ENCODE measurements at regions not wholly inside any gene's neighbourhood (a gene's known extent, or its start where the extent isn't known, plus 50 kb on each side); places are given as distances from the start of the nearest gene placed in this dataset.

GRCh38 chr12:88977115-88977514 lies 375.2 kb downstream of the DUSP6 start:
- Histone ChIP-seq H3K27ac (ENCODE audit: low read depth, low read length) (no peak overlapping the region), H3K4me1 (ENCODE audit: control insufficient read depth, insufficient read depth, low read length) (no peaks in the 10 kb centered on the region), H3K4me3 (ENCODE audit: low read depth, low read length) (no peak overlapping the region), H3K9me3 (ENCODE audit: control insufficient read depth, insufficient read depth, low read length) (no peaks in the 10 kb centered on the region), H3K27me3 (ENCODE audit: control insufficient read depth, insufficient read depth, low read length) (no peaks in the 10 kb centered on the region), H3K36me3 (ENCODE audit: control insufficient read depth, insufficient read depth, low read length) (no peaks in the 10 kb centered on the region), H3K9ac (ENCODE audit: low read depth, low read length) (no peak overlapping the region)

- Histone ChIP-seq H3K9ac (ENCODE audit: low read depth, low read length) (no peak overlapping the region), H3K27ac (ENCODE audit: low read depth, low read length) (no peak overlapping the region), H3K36me3 (ENCODE audit: control insufficient read depth, insufficient read depth, low read length) (no peaks in the 10 kb centered on the region), H3K4me1 (ENCODE audit: control insufficient read depth, insufficient read depth, low read length) (no peaks in the 10 kb centered on the region), H3K4me3 (ENCODE audit: low read depth, low read length) (no peak overlapping the region), H3K9me3 (ENCODE audit: control insufficient read depth, insufficient read depth, low read length) (no peaks in the 10 kb centered on the region), H3K27me3 (ENCODE audit: control insufficient read depth, insufficient read depth, low read length) (no peaks in the 10 kb centered on the region)
These were observed 378.3 kb downstream of the DUSP6 start for GRCh38 chr12:88973998-88974397.

- no peaks in the 10 kb centered on the region for H3K9me3 ChIP-seq (ENCODE audit: control insufficient read depth, insufficient read depth, low read length)
These were observed 381.6 kb downstream of the DUSP6 start for GRCh38 chr12:88970740-88971139.

GRCh38 chr12:88969127-88969526 lies 383.2 kb downstream of the DUSP6 start:
- Histone ChIP-seq H3K4me3 (ENCODE audit: low read depth, low read length) (no peak overlapping the region), H3K36me3 (ENCODE audit: control insufficient read depth, insufficient read depth, low read length) (no peaks in the 10 kb centered on the region), H3K27me3 (ENCODE audit: control insufficient read depth, insufficient read depth, low read length) (no peaks in the 10 kb centered on the region), H3K27ac (ENCODE audit: low read depth, low read length) (no peak overlapping the region), H3K9ac (ENCODE audit: low read depth, low read length) (no peak overlapping the region), H3K4me1 (ENCODE audit: control insufficient read depth, insufficient read depth, low read length) (no peaks in the 10 kb centered on the region), H3K9me3 (ENCODE audit: control insufficient read depth, insufficient read depth, low read length) (no peaks in the 10 kb centered on the region)

More at GRCh38 chr12:88970740-88971139, 381.6 kb downstream of the DUSP6 start:
- Histone ChIP-seq H3K9ac (ENCODE audit: low read depth, low read length) (no peak overlapping the region), H3K4me1 (ENCODE audit: control insufficient read depth, insufficient read depth, low read length) (no peaks in the 10 kb centered on the region), H3K27me3 (ENCODE audit: control insufficient read depth, insufficient read depth, low read length) (no peaks in the 10 kb centered on the region), H3K36me3 (ENCODE audit: control insufficient read depth, insufficient read depth, low read length) (no peaks in the 10 kb centered on the region), H3K27ac (ENCODE audit: low read depth, low read length) (no peak overlapping the region), H3K4me3 (ENCODE audit: low read depth, low read length) (no peak overlapping the region)

GRCh38 chr12:88960213-88960878 lies 380.1 kb upstream of the KITLG start:
- H3K27ac ChIP-seq (ENCODE audit: low read depth, low read length): no peak overlapping the region
- H3K27me3 ChIP-seq (ENCODE audit: control insufficient read depth, insufficient read depth, low read length): peaks cover 17% of the 10 kb centered on the region
- H3K9ac ChIP-seq (ENCODE audit: low read depth, low read length): no peak overlapping the region
- peaks cover 57% of the 10 kb centered on the region for H3K4me1 ChIP-seq (ENCODE audit: control insufficient read depth, insufficient read depth, low read length)
- H3K9me3 ChIP-seq (ENCODE audit: control insufficient read depth, insufficient read depth, low read length): no peaks in the 10 kb centered on the region
- H3K4me3 ChIP-seq (ENCODE audit: low read depth, low read length): no peak overlapping the region
- H3K36me3 ChIP-seq (ENCODE audit: control insufficient read depth, insufficient read depth, low read length): no peaks in the 10 kb centered on the region

GRCh38 chr12:88958946-88959345 lies 378.7 kb upstream of the KITLG start:
- H3K27ac ChIP-seq (ENCODE audit: low read depth, low read length): peak overlapping the region; percentile 82
- no peaks in the 10 kb centered on the region for H3K9me3 ChIP-seq (ENCODE audit: control insufficient read depth, insufficient read depth, low read length)
- peak overlapping the region; percentile 29; the same call in 1 of the 2 replicates for H3K9ac ChIP-seq (ENCODE audit: low read depth, low read length)

GRCh38 chr12:88958153-88958552 lies 377.9 kb upstream of the KITLG start:
- Histone ChIP-seq H3K27ac (ENCODE audit: low read depth, low read length) (peak overlapping the region; percentile 82), H3K4me3 (ENCODE audit: low read depth, low read length) (peak overlapping the region; percentile 17), H3K9me3 (ENCODE audit: control insufficient read depth, insufficient read depth, low read length) (no peaks in the 10 kb centered on the region), H3K36me3 (ENCODE audit: control insufficient read depth, insufficient read depth, low read length) (no peaks in the 10 kb centered on the region), H3K4me1 (ENCODE audit: control insufficient read depth, insufficient read depth, low read length) (peaks cover 66% of the 10 kb centered on the region), H3K27me3 (ENCODE audit: control insufficient read depth, insufficient read depth, low read length) (peaks cover 38% of the 10 kb centered on the region), H3K9ac (ENCODE audit: low read depth, low read length) (0 out of 2 replicates have a peak overlapping the region, but pooled peaks have one; percentile 29)

More at GRCh38 chr12:88958946-88959345, 378.7 kb upstream of the KITLG start:
- H3K27me3 ChIP-seq (ENCODE audit: control insufficient read depth, insufficient read depth, low read length): peaks cover 30% of the 10 kb centered on the region
- H3K4me3 ChIP-seq (ENCODE audit: low read depth, low read length): peak overlapping the region; percentile 17
- peaks cover 66% of the 10 kb centered on the region for H3K4me1 ChIP-seq (ENCODE audit: control insufficient read depth, insufficient read depth, low read length)
- no peaks in the 10 kb centered on the region for H3K36me3 ChIP-seq (ENCODE audit: control insufficient read depth, insufficient read depth, low read length)

GRCh38 chr12:88957358-88957757 lies 377.1 kb upstream of the KITLG start:
- Histone ChIP-seq H3K9me3 (ENCODE audit: control insufficient read depth, insufficient read depth, low read length) (no peaks in the 10 kb centered on the region), H3K9ac (ENCODE audit: low read depth, low read length) (no peak overlapping the region), H3K4me3 (ENCODE audit: low read depth, low read length) (no peak overlapping the region)

GRCh38 chr12:88955531-88955930 lies 375.3 kb upstream of the KITLG start:
- H3K27ac ChIP-seq (ENCODE audit: low read depth, low read length): no peak overlapping the region
- H3K9me3 ChIP-seq (ENCODE audit: control insufficient read depth, insufficient read depth, low read length): no peaks in the 10 kb centered on the region
- H3K27me3 ChIP-seq (ENCODE audit: control insufficient read depth, insufficient read depth, low read length): peaks cover 61% of the 10 kb centered on the region
- no peak overlapping the region for H3K4me3 ChIP-seq (ENCODE audit: low read depth, low read length)
- H3K36me3 ChIP-seq (ENCODE audit: control insufficient read depth, insufficient read depth, low read length): no peaks in the 10 kb centered on the region
- H3K4me1 ChIP-seq (ENCODE audit: control insufficient read depth, insufficient read depth, low read length): peaks cover 80% of the 10 kb centered on the region
- no peak overlapping the region for H3K9ac ChIP-seq (ENCODE audit: low read depth, low read length)

More at GRCh38 chr12:88957358-88957757, 377.1 kb upstream of the KITLG start:
- Histone ChIP-seq H3K27ac (ENCODE audit: low read depth, low read length) (peak overlapping the region; percentile 82), H3K4me1 (ENCODE audit: control insufficient read depth, insufficient read depth, low read length) (peaks cover 72% of the 10 kb centered on the region), H3K27me3 (ENCODE audit: control insufficient read depth, insufficient read depth, low read length) (peaks cover 46% of the 10 kb centered on the region), H3K36me3 (ENCODE audit: control insufficient read depth, insufficient read depth, low read length) (no peaks in the 10 kb centered on the region)

- peaks cover 56% of the 10 kb centered on the region for H3K4me1 ChIP-seq (ENCODE audit: control insufficient read depth, insufficient read depth, low read length)
- H3K4me3 ChIP-seq (ENCODE audit: low read depth, low read length): no peak overlapping the region
- H3K36me3 ChIP-seq (ENCODE audit: control insufficient read depth, insufficient read depth, low read length): no peaks in the 10 kb centered on the region
- no peak overlapping the region for H3K27ac ChIP-seq (ENCODE audit: low read depth, low read length)
- no peaks in the 10 kb centered on the region for H3K9me3 ChIP-seq (ENCODE audit: control insufficient read depth, insufficient read depth, low read length)
- no peak overlapping the region for H3K9ac ChIP-seq (ENCODE audit: low read depth, low read length)
- peaks cover 65% of the 10 kb centered on the region for H3K27me3 ChIP-seq (ENCODE audit: control insufficient read depth, insufficient read depth, low read length)
These were observed 372.8 kb upstream of the KITLG start for GRCh38 chr12:88953029-88953586.

GRCh38 chr12:88952562-88952942 lies 372.3 kb upstream of the KITLG start:
- no peaks in the 10 kb centered on the region for H3K9me3 ChIP-seq (ENCODE audit: control insufficient read depth, insufficient read depth, low read length)
- H3K4me1 ChIP-seq (ENCODE audit: control insufficient read depth, insufficient read depth, low read length): peaks cover 50% of the 10 kb centered on the region
- no peak overlapping the region for H3K27ac ChIP-seq (ENCODE audit: low read depth, low read length)
- no peaks in the 10 kb centered on the region for H3K36me3 ChIP-seq (ENCODE audit: control insufficient read depth, insufficient read depth, low read length)
- no peak overlapping the region for H3K9ac ChIP-seq (ENCODE audit: low read depth, low read length)
- peaks cover 65% of the 10 kb centered on the region for H3K27me3 ChIP-seq (ENCODE audit: control insufficient read depth, insufficient read depth, low read length)
- H3K4me3 ChIP-seq (ENCODE audit: low read depth, low read length): no peak overlapping the region
